Mesenchymal stem cell (in vitro differentiated cells and primary cell): ENCODE measurements at regions not wholly inside any gene's neighbourhood (a gene's known extent, or its start where the extent isn't known, plus 50 kb on each side); places are given as distances from the start of the nearest gene placed in this dataset.
A peak's percentile ranks its signal among the peaks of the same experiment; 100 is the strongest.

Experiments used
- DNase-seq: peaks from one replicate; pipeline ENCODE4 v3.0.0-alpha.2; 2013
- H2AFZ ChIP-seq: one replicate; pipeline ENCODE4 v1.6.1; 2013; ENCODE audit warnings: low read depth, mild to moderate bottlenecking, control low read depth, inconsistent platforms, low read length, moderate library complexity
- H2AK5ac ChIP-seq: 2 replicates; pipeline ENCODE4 v1.6.1; 2013; ENCODE audit warnings: low read length, moderate library complexity, mild to moderate bottlenecking, inconsistent platforms; ENCODE audit not compliant: severe bottlenecking
- H2BK120ac ChIP-seq: one replicate; pipeline ENCODE4 v1.6.1; 2013; ENCODE audit warnings: low read depth, mild to moderate bottlenecking, inconsistent platforms, low read length, moderate library complexity
- H2BK12ac ChIP-seq, 2 experiments: one replicate each; pipeline ENCODE4 v1.6.1; 2013; ENCODE audit warnings: inconsistent platforms in 2 of 2, low read length in 2 of 2, mild to moderate bottlenecking in 2 of 2, moderate library complexity in 2 of 2, control low read depth in 1 of 2
- H2BK15ac ChIP-seq: one replicate; pipeline ENCODE4 v1.6.1; 2013; ENCODE audit warnings: mild to moderate bottlenecking, low read depth, inconsistent platforms; ENCODE audit not compliant: poor library complexity, severe bottlenecking
- H2BK5ac ChIP-seq: 2 replicates; pipeline ENCODE4 v1.6.1; 2013; ENCODE audit warnings: low read depth, mild to moderate bottlenecking, low read length, control low read depth, inconsistent platforms; ENCODE audit not compliant: poor library complexity, severe bottlenecking
- H3K14ac ChIP-seq, 2 experiments: one replicate each; pipeline ENCODE4 v1.6.1; 2013; ENCODE audit warnings: inconsistent platforms in 2 of 2, low read length in 2 of 2, control low read depth in 1 of 2, mild to moderate bottlenecking in 1 of 2, moderate library complexity in 1 of 2
- H3K18ac ChIP-seq, 2 experiments: one replicate each; pipeline ENCODE4 v1.6.1; 2013; ENCODE audit warnings: inconsistent platforms in 2 of 2, low read length in 2 of 2, control low read depth in 1 of 2, low read depth in 1 of 2, mild to moderate bottlenecking in 1 of 2
- H3K23ac ChIP-seq, 2 experiments: one replicate each; pipeline ENCODE4 v1.6.1; 2013; ENCODE audit warnings: inconsistent platforms in 2 of 2, low read length in 2 of 2, mild to moderate bottlenecking in 2 of 2, moderate library complexity in 2 of 2, control low read depth in 1 of 2
- H3K27ac ChIP-seq: 2 replicates; pipeline ENCODE4 v1.5.1; 2013; ENCODE audit warnings: mild to moderate bottlenecking, moderate library complexity, low read length, control low read depth, inconsistent platforms; ENCODE audit not compliant: poor library complexity, severe bottlenecking
- H3K27me3 ChIP-seq, 2 experiments: 2 replicates each; pipeline versions ENCODE4 v1.6.1 to v1.7.0; 2013; ENCODE audit warnings: low read length in 2 of 2, mild to moderate bottlenecking in 2 of 2, moderate library complexity in 2 of 2, control low read depth in 1 of 2, inconsistent platforms in 1 of 2; ENCODE audit not compliant: control insufficient read depth in 1 of 2, insufficient read depth in 1 of 2
- H3K36me3 ChIP-seq, 2 experiments: 2 replicates each; pipeline versions ENCODE4 v1.6.1 to v1.7.0; 2013; ENCODE audit warnings: low read length in 2 of 2, control low read depth in 1 of 2, inconsistent platforms in 1 of 2, low read depth in 1 of 2, mild to moderate bottlenecking in 1 of 2; ENCODE audit not compliant: insufficient read depth in 2 of 2, control insufficient read depth in 1 of 2
- H3K4ac ChIP-seq, 2 experiments: one replicate each; pipeline ENCODE4 v1.6.1; 2013; ENCODE audit warnings: inconsistent platforms in 2 of 2, low read length in 2 of 2, mild to moderate bottlenecking in 2 of 2, moderate library complexity in 2 of 2, control low read depth in 1 of 2, low read depth in 1 of 2
- H3K4me1 ChIP-seq: 2 replicates; pipeline ENCODE4 v1.6.1; 2013; ENCODE audit warnings: low read depth, low read length, control low read depth; ENCODE audit not compliant: control insufficient read depth, insufficient read depth
- H3K4me2 ChIP-seq: 2 replicates; pipeline ENCODE4 v1.6.1; 2013; ENCODE audit warnings: low read length, mild to moderate bottlenecking, inconsistent platforms; ENCODE audit not compliant: poor library complexity, severe bottlenecking
- H3K4me3 ChIP-seq, 2 experiments: 2 replicates each; pipeline versions ENCODE4 v1.5.1 to v1.7.0; 2013; ENCODE audit warnings: low read length in 2 of 2, mild to moderate bottlenecking in 2 of 2, control low read depth in 1 of 2, low read depth in 1 of 2; ENCODE audit not compliant: insufficient read depth in 1 of 2
- H3K79me1 ChIP-seq: replicated peaks from 2 replicates; pipeline ENCODE4 v1.6.1; 2013; ENCODE audit warnings: mild to moderate bottlenecking, control low read depth, low read length, inconsistent platforms; ENCODE audit not compliant: poor library complexity, severe bottlenecking
- H3K9ac ChIP-seq: 2 replicates; pipeline ENCODE4 v1.7.0; 2013; ENCODE audit warnings: mild to moderate bottlenecking, low read length, moderate library complexity
- H3K9me3 ChIP-seq: 2 replicates; pipeline ENCODE4 v1.7.0; 2013; ENCODE audit warnings: mild to moderate bottlenecking, low read length; ENCODE audit not compliant: control insufficient read depth
- H4K8ac ChIP-seq: one replicate; pipeline ENCODE4 v1.6.1; 2013; ENCODE audit warnings: inconsistent platforms, mild to moderate bottlenecking, low read length, moderate library complexity
- H4K91ac ChIP-seq: one replicate; pipeline ENCODE4 v1.6.1; 2013; ENCODE audit warnings: mild to moderate bottlenecking, low read length, inconsistent platforms
- WGBS: methylation state at CpG from one replicate; pipeline ENCODE4 v1.1.7; 2013; ENCODE audit warnings: mixed read lengths; 5-methylcytosine and 5-hydroxymethylcytosine counted together

GRCh38 chr4:3640587-3640962 lies 108.4 kb upstream of the LRPAP1 start:
- no peak overlapping the region for H2AFZ ChIP-seq
- H4K91ac ChIP-seq: no peak overlapping the region
- no peak overlapping the region for H2BK5ac ChIP-seq
- H3K27ac ChIP-seq: no peak overlapping the region
- H4K8ac ChIP-seq: no peak overlapping the region
- no peaks in the 10 kb centered on the region for H3K79me1 ChIP-seq
- H3K23ac ChIP-seq: no peak overlapping the region
- no peak overlapping the region for H2BK12ac ChIP-seq
- no peak overlapping the region for H3K14ac ChIP-seq
- no peak overlapping the region for H3K9ac ChIP-seq
- H3K4ac ChIP-seq: no peak overlapping the region
- H2BK15ac ChIP-seq: peak overlapping the region; percentile 33
- H3K4me1 ChIP-seq: peaks cover 6% of the 10 kb centered on the region
- H3K4me3 ChIP-seq: no peak overlapping the region
- DNase-seq: peak; percentile 1
- WGBS: 62% methylated on average over 14 of the region's 15 CpGs
- H3K4me2 ChIP-seq: no peak overlapping the region
- H3K27me3 ChIP-seq: peaks cover 15 to 63% of the 10 kb centered on the region in 2 experiments
- H3K18ac ChIP-seq: no peak overlapping the region
- H2BK120ac ChIP-seq: no peak overlapping the region
- H3K36me3 ChIP-seq: no peaks in the 10 kb centered on the region
- H3K9me3 ChIP-seq: peaks cover 5% of the 10 kb centered on the region
- no peak overlapping the region for H2AK5ac ChIP-seq

- WGBS: 80% methylated on average over 21 of the region's 22 CpGs
Observed at GRCh38 chr4:3639613-3640586, 107.7 kb upstream of the LRPAP1 start.

GRCh38 chr4:3638080-3638795 lies 106.0 kb upstream of the LRPAP1 start:
- no peak for DNase-seq
- Histone ChIP-seq H3K27ac (no peak overlapping the region), H3K23ac (no peak overlapping the region), H2BK15ac (no peak overlapping the region), H4K91ac (no peak overlapping the region), H3K4me2 (no peak overlapping the region), H3K4ac (no peak overlapping the region), H2BK120ac (no peak overlapping the region), H2BK5ac (no peak overlapping the region), H3K18ac (no peak overlapping the region), H4K8ac (no peak overlapping the region), H3K9me3 (peaks cover 5% of the 10 kb centered on the region), H3K36me3 (no peaks in the 10 kb centered on the region), H3K9ac (no peak overlapping the region), H3K4me1 (peaks cover 3% of the 10 kb centered on the region), H3K14ac (no peak overlapping the region), H2AK5ac (no peak overlapping the region), H3K4me3 (no peak overlapping the region), H2AFZ (no peak overlapping the region), H3K79me1 (no peaks in the 10 kb centered on the region), H3K27me3 (peaks cover 7 to 48% of the 10 kb centered on the region in 2 experiments), H2BK12ac (no peak overlapping the region)
- WGBS: 72% methylated on average over 4 of the region's 6 CpGs

More at GRCh38 chr4:3639613-3640586, 107.7 kb upstream of the LRPAP1 start:
- H3K79me1 ChIP-seq: no peaks in the 10 kb centered on the region
- no peak overlapping the region for H3K14ac ChIP-seq
- H3K18ac ChIP-seq: no peak overlapping the region
- H3K9me3 ChIP-seq: peaks cover 5% of the 10 kb centered on the region
- no peak for DNase-seq
- no peak overlapping the region for H2BK12ac ChIP-seq
- H2BK15ac ChIP-seq: no peak overlapping the region
- no peak overlapping the region for H2BK120ac ChIP-seq
- H3K4me2 ChIP-seq: no peak overlapping the region
- peaks cover 3% of the 10 kb centered on the region for H3K4me1 ChIP-seq
- no peak overlapping the region for H4K8ac ChIP-seq
- peaks cover 15 to 59% of the 10 kb centered on the region in 2 experiments for H3K27me3 ChIP-seq
- no peak overlapping the region for H2AK5ac ChIP-seq
- H2BK5ac ChIP-seq: no peak overlapping the region
- no peaks in the 10 kb centered on the region for H3K36me3 ChIP-seq
- no peak overlapping the region for H3K4me3 ChIP-seq
- no peak overlapping the region for H3K27ac ChIP-seq
- H4K91ac ChIP-seq: no peak overlapping the region
- no peak overlapping the region for H3K4ac ChIP-seq
- no peak overlapping the region for H3K9ac ChIP-seq
- H3K23ac ChIP-seq: no peak overlapping the region
- H2AFZ ChIP-seq: no peak overlapping the region
